SK-N-SH (cell line): ENCODE measurements at regions not wholly inside any gene's neighbourhood (a gene's known extent, or its start where the extent isn't known, plus 50 kb on each side); places are given as distances from the start of the nearest gene placed in this dataset.
"Not testable (repeated sequence)": the region's sequence is repeated elsewhere in the genome, so short reads cannot be mapped to it uniquely, and the experiment has no call there.

Source experiments
- TEAD4 ChIP-seq: IDR thresholded peaks from 2 replicates; pipeline ENCODE4 v1.4.0; 2012; ENCODE audit warnings: mild to moderate bottlenecking, borderline replicate concordance; ENCODE audit not compliant: insufficient read depth
- TF ChIP-seq, protein P1 (sequence below): IDR thresholded peaks from 2 replicates; pipeline ENCODE4 v1.4.0; 2012; ENCODE audit warnings: low read depth

DNA sequence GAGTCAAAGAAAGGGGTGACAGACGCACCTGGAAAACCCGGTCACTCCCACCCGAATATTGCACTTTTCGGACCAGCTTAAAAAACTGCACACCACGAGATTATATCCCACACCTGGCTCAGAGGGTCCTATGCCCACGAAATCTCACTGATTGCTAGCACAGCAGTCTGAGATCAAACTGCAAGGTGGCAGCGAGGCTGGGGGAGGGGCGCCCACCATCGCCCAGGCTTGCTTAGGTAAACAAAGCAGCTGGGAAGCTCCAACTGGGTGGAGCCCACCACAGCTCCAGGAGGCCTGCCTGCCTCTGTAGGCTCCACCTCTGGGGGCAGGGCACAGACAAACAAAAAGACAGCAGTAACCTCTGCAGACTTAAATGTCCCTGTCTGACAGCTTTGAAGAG, 185.1 kb upstream of the CXADR start:
- TF ChIP-seq, protein P1, sequence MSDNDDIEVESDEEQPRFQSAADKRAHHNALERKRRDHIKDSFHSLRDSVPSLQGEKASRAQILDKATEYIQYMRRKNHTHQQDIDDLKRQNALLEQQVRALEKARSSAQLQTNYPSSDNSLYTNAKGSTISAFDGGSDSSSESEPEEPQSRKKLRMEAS, result not testable (repeated sequence)
- not testable (repeated sequence) for TF ChIP-seq TEAD4
